ENCODE measurements at regions not wholly inside any gene's neighbourhood (a gene's known extent, or its start where the extent isn't known, plus 50 kb on each side); places are given as distances from the start of the nearest gene placed in this dataset.

DNA sequence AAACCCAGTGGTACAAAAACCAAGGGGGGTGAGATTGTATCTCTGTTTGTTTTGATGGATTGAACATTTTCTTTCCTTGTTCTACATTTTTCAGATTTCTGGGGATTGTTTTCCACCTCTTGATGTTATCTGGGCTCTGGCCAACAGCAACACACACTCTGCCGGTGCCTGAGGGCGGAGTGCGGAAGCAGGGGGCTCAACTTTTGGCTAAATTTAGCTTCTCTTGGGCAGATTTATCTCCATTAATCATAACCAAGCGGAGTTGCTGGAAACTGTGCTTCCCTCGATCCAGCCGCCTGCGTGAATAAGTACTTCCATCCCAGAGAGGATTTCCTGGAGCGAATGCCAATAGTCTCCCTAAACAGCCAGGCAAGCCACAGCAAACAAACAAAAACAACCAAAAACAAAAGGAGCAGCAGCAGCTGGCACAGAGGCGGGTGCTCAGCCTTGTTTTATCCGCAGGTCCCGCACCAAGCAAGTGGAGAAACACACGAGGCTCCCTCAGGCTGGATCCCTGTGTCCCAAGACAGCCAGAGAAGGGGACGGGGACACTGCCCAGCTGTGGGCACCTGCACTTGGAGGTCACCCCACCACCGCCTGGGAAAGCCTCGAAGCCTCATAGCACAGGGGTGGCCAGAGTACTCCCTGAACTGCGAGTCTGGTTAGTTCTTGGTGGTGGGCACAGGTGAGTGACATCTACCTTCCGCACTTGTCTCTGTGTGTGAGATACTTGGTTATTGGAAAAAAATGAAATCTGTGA is 143.4 kb downstream of the NDUFA10 start:
- H3K27me3 ChIP-seq: no peaks in the 10 kb centered on the region; the same call in 1 of the 2 replicates
- H3K9me3 ChIP-seq: peaks cover 3% of the 10 kb centered on the region; the same call in 1 of the 2 replicates
- H3K4me1 ChIP-seq: no peaks in the 10 kb centered on the region
- H3K4me3 ChIP-seq (ENCODE audit: low read depth, low read length): no peak overlapping the region
- H3K36me3 ChIP-seq: no peaks in the 10 kb centered on the region
- TF ChIP-seq, protein P1, sequence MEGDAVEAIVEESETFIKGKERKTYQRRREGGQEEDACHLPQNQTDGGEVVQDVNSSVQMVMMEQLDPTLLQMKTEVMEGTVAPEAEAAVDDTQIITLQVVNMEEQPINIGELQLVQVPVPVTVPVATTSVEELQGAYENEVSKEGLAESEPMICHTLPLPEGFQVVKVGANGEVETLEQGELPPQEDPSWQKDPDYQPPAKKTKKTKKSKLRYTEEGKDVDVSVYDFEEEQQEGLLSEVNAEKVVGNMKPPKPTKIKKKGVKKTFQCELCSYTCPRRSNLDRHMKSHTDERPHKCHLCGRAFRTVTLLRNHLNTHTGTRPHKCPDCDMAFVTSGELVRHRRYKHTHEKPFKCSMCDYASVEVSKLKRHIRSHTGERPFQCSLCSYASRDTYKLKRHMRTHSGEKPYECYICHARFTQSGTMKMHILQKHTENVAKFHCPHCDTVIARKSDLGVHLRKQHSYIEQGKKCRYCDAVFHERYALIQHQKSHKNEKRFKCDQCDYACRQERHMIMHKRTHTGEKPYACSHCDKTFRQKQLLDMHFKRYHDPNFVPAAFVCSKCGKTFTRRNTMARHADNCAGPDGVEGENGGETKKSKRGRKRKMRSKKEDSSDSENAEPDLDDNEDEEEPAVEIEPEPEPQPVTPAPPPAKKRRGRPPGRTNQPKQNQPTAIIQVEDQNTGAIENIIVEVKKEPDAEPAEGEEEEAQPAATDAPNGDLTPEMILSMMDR (IDR thresholded peaks at IDR 0.05; ENCODE audit: low read depth, low read length): no peak
- DNase-seq: no peak

DNA sequence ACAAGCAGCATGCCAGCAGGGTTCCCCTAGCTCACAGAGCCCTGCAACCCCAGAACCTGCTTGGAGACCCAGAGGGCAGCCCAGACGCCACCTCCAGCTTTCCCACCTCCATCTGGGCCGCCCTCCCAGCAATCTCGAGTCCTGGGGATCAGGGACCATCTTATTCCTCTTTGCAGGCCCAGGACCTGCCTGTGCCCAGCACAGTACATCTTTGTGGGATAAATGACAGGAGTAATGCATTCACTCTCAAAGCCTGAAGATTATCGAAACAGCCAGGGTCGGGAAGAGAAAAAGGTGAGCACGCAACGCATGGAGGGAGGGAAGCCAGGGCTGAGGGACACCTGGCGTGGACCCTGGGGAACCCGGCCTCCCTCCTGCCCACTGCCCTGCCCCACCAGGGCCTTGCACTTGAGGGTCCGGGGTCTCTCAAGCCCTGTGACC is 144.1 kb downstream of the NDUFA10 start:
- Histone ChIP-seq H3K27me3 (no peaks in the 10 kb centered on the region; the same call in 1 of the 2 replicates), H3K36me3 (no peaks in the 10 kb centered on the region), H3K9me3 (peaks cover 3% of the 10 kb centered on the region; the same call in 1 of the 2 replicates), H3K4me1 (no peaks in the 10 kb centered on the region), H3K4me3 (ENCODE audit: low read depth, low read length) (no peak overlapping the region)
- TF ChIP-seq, protein P1 (IDR thresholded peaks at IDR 0.05; ENCODE audit: low read depth, low read length): no peak
- DNase-seq: no peak

DNA sequence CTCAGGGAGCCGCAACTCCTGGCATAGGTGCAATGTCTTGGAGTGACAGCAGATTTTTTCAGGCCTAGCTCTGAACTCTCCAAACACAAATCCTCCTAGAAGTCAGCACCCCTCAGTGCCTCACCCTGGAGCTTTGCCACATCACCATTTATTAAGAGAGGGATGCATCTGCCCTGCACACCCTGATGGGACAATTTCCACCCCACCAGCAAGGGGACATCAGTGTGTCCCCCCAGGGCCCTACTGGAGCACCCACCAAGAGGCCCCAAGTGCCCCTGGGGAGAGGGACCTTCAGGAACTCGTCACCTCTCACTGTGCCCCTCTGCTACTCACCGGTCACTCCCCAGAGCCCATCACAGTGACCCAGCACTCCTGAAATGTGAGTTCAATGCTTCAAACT is 144.7 kb downstream of the NDUFA10 start:
- H3K4me1 ChIP-seq: no peaks in the 10 kb centered on the region
- DNase-seq: no peak
- H3K4me3 ChIP-seq (ENCODE audit: low read depth, low read length): no peak overlapping the region
- TF ChIP-seq, protein P1 (IDR thresholded peaks at IDR 0.05; ENCODE audit: low read depth, low read length): no peak
- peaks cover 3% of the 10 kb centered on the region; the same call in 1 of the 2 replicates for H3K9me3 ChIP-seq
- H3K27me3 ChIP-seq: peaks cover 1% of the 10 kb centered on the region; the same call in 1 of the 2 replicates
- H3K36me3 ChIP-seq: no peaks in the 10 kb centered on the region

DNA sequence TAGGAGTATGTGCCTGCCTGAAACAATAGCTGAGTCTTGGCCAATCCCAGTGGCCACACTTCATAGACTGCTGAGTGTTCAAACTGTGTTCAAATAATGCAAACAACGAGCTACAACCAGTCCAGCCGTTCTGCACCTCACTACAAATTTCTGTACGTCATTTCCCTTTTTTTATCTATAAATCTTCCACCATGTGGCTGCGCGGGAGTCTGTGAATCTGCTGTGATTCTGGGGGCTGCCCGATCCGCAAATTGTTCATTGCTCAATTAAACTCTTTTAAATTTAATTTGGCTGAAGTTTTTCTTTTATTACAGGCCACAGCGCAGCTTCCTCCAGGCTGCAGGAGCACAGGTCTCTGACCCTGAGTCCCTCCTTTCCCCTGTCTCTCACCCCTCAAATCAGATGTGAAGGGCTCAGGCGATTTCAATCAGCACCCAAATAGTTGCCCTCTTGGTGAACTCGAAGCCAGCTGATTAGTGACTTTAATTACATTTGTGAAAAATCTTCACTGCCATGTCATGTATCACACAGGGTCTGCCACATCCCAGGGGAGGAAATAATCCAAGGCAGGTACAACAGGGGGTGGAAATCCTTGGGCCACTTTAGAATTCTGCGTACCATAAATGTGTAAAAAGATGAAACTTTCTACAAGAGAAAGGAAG is 145.6 kb downstream of the NDUFA10 start:
- Histone ChIP-seq H3K36me3 (no peaks in the 10 kb centered on the region), H3K27me3 (peaks cover 4% of the 10 kb centered on the region; the same call in 1 of the 2 replicates), H3K4me1 (no peaks in the 10 kb centered on the region), H3K4me3 (ENCODE audit: low read depth, low read length) (no peak overlapping the region), H3K9me3 (no peaks in the 10 kb centered on the region; the same call in 1 of the 2 replicates)
- TF ChIP-seq, protein P1 (IDR thresholded peaks at IDR 0.05; ENCODE audit: low read depth, low read length): no peak
- no peak for DNase-seq

DNA sequence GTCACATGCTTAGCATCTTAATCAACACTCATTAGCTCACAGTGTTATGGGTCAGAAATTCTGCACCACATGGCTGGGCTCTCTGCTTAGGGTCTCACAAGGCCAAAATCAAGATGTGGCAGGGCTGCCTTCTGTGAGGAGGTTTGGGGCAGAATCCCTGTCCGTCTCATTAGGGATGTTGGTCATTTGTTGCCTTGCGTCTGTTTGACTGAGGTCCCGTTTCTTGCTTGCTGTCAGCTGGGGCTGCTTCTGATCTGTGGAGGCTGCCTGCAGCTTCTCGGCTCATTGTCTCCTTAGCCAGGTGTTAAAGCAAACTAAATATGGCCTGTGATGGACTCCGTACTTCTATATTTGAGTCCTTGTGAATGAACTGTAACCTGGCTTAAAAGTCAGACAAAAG is 146.5 kb downstream of the NDUFA10 start:
- no peaks in the 10 kb centered on the region for H3K9me3 ChIP-seq
- TF ChIP-seq, protein P1 (IDR thresholded peaks at IDR 0.05; ENCODE audit: low read depth, low read length): no peak
- no peak overlapping the region for H3K4me3 ChIP-seq (ENCODE audit: low read depth, low read length)
- no peaks in the 10 kb centered on the region for H3K4me1 ChIP-seq
- DNase-seq: no peak
- no peaks in the 10 kb centered on the region for H3K36me3 ChIP-seq
- peaks cover 4% of the 10 kb centered on the region; the same call in 1 of the 2 replicates for H3K27me3 ChIP-seq

DNA sequence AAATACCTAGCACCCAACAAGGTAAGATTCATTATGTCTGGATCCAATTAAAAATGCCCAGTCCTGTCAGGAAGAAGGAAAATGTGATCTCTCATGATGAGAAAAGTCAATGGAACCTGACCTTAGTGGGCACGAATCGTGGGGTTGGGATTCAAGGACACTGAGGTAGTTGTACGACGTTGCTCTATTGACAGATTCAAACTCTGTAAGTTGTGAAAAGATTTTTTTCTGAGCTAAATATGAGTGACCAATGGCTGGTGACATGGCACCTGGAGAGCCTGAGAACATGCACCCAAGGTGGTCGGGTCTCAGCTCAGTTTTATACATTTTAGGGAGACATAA is 148.2 kb downstream of the NDUFA10 start:
- Histone ChIP-seq H3K36me3 (no peaks in the 10 kb centered on the region), H3K4me1 (no peaks in the 10 kb centered on the region), H3K27me3 (peaks cover 4% of the 10 kb centered on the region; the same call in 1 of the 2 replicates), H3K9me3 (no peaks in the 10 kb centered on the region), H3K4me3 (ENCODE audit: low read depth, low read length) (no peak overlapping the region)
- TF ChIP-seq, protein P1 (IDR thresholded peaks at IDR 0.05; ENCODE audit: low read depth, low read length): no peak
- DNase-seq: no peak
